Cardiac septum (tissue), 1 donor: ENCODE measurements at regions not wholly inside any gene's neighbourhood (a gene's known extent, or its start where the extent isn't known, plus 50 kb on each side); places are given as distances from the start of the nearest gene placed in this dataset.
A peak's percentile ranks its signal among the peaks of the same experiment; 100 is the strongest.
"Not testable (repeated sequence)": the region's sequence is repeated elsewhere in the genome, so short reads cannot be mapped to it uniquely, and the experiment has no call there.

Experiments used
- DNase-seq: peaks from one replicate; pipeline ENCODE4 v3.0.0-alpha.2; 2020; ENCODE audit warnings: low spot score
- intact Hi-C: fragments of 100-400 bp; cut with DNase I; formaldehyde crosslinking; loops from one replicate; pipeline ENCODE4 v1.14.0; 2022
- donor health status: DM: no; HTN: no; CAD: no.

DNA sequence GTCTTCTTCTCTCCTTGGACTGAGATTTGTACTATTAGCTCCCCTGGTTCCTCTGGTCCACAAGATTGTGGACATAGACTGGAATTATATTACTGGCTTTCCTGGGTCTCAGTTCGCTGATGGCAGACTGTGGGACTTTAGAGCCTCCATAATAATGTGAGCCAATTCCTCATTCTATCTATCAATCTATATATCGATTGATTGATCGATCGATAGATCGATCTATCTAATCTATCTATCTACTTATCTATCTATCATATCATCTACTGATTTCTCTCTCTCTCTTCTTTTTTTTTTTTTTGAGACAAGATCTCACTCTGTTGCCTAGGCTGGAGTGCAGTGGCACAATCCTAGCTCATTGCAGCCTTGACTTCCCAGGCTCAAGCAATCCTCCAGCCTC lies 51.5 kb upstream of the DDR1 start:
- intact Hi-C loops, result no loop called here
- no peak for DNase-seq

DNA sequence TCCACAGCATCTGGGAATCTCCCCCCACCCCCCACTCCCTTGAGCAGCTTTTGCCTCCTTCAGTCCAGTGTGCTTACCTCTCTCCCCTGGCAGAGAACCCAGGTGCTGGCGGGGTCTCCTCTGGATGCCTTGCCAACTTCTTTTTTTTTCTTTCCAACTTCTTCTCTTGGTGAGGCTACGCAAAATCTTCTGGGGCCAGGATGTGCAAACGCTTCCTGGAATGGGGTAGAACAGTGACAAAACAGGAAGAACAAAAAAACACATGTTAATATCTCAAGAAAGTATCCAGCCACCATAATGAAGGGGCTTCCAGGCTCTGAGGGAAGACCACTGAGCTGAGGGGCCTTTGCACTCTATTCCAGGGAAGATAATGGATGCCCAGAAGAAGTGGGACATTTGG lies 53.9 kb upstream of the DDR1 start:
- no peak for DNase-seq
- intact Hi-C loops, result no loop called here

DNA sequence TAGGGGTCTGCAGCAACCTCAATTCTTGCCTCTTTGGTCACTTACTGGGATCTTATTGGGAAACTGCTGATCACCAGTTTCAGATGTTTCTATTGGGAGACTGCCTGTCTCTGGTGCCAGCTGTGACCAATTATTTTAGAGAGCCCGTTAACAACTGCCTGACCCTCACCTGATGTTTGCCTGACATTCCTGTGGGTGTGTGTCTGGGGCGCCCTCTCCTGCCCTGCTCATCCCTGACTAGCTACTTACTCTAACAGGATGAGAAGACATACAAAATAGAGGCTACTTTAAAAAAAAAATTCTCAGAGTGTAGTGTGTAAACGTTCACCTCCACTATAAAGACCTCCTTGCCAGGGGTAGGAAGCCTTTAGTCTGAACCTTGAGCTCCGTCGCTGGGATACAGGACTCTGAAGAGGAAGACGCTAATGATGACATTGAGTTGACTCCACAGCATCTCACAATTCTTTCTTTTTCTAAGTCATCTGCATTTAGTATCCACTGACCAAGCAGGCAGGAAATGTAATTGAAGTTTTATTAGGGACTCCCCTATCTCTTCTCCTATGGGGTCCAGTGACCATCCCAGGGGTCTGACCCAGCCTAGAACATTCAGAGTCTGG lies 54.6 kb upstream of the DDR1 start:
- no peak for DNase-seq
- intact Hi-C loops, result loop anchor here (2.0 to 5.0 kb wide), 3 partner anchors 85 to 258 kb away; partner anchors contain the start of gene VARS2

DNA sequence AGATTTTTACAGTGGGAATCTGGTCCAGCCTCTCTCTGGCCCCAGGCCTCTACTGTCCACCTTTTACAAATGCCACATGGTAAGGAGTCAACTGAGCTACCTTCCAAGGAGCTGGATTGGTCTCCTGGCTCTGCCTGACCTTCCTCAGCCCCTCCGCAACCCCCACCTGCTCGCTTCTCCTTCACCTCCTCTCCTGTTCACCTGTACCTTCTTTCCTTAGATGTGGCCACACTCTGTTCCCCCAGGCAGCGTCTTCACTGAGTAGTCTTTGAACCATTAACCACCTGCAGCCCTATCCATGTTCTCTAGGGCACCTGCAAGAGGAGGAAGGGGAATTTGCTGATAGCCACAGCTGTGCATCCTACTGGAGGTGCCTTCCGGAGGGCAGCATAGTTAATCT lies 55.3 kb upstream of the DDR1 start:
- intact Hi-C loops, result loop anchor here (2.0 to 5.0 kb wide), 3 partner anchors 86 to 258 kb away; partner anchors contain the start of gene VARS2
- DNase-seq, result no peak

DNA sequence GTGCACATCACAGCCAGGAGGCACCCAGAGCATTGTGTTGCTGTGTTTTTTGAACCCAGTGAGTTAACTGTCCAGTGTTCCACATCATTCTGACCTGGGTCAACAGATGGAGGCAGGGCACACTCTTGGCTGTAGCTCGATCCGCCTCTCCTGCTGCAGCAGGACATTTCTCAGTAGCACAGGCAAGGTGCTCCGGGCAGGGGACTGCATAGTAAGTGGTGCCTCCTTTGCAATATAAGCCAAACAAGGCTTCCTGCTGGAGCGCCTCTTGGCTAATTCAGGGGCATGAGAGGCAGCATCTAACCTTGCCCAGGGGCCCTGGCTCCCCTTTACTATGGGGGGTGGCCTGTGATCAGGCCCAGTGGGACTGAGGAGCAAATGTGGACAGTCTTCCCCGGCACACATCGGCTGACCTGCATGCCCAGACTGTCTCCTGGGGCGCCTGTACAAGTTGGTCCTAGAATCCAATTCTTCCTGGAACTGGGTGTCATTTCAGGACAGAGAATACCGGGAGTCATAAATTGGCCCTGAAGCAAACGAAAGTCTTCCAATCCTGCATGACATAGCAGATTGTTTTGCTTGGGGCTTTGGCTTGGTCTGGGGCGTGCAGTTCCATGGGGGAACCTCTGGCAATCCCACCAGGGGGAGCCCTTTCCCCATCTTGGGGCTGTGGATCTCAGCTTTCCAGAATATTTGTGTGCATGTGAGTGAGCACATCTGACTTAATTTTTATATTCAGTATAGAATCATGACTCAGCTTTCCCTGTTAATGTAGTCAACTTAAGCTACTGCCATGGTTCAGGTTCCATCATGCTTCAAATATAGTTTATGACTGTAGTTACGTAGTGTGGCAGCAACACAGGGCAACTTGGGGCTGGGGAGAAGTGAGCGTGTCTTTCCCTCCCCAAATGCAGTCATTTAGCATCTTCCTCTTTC lies 56.0 kb upstream of the DDR1 start:
- peak; percentile 94 for DNase-seq
- intact Hi-C loops, result loop anchor here (1.0 to 5.0 kb wide), 4 partner anchors 49 to 259 kb away; partner anchors contain the start of gene VARS2

DNA sequence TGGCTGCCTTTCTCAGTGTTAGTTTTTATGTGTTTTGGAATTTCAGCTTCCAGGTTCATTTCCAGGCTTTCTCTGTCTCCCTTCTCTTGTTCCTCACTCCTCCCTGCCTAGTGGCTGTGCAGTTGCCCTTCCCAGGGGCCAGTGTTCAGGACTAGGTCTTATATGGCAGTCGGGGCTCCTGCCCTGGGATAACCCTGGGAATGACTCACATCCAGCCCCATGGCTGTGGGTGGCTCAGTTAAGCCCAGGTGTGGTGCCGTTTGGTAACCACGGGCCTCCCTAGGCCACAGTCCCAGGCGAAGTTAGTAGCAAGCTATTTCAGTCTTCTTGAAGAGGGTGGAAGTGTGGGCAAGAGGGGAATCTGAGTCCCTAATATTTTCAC lies 57.4 kb upstream of the DDR1 start:
- no peak for DNase-seq
- intact Hi-C loops, result loop anchor here (5.0 kb wide), 2 partner anchors 145 to 260 kb away; no protein-coding TSS in a partner anchor

DNA sequence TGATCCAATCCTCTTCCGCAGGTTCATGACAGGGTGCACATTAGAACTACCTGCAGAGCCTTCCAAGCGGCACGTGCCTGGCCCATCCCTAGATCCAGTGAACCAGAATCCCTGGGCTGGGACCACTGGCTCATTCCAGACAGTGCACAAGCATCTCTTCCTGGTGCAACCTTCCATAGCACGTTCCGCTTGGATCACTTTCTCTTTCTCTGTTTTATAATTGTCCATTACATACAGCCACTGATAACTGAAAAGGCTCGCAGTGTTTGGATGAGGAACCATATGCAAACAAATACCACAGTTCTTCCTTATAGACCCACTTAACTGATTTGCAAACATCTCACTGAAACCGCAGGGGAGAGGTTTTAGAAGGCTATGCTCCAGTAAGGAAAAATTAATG lies 59.6 kb upstream of the DDR1 start:
- DNase-seq, result no peak
- intact Hi-C loops, result loop anchor here (5.0 kb wide), 4 partner anchors 47 to 263 kb away; partner anchors contain the start of genes FLOT1 and IER3

DNA sequence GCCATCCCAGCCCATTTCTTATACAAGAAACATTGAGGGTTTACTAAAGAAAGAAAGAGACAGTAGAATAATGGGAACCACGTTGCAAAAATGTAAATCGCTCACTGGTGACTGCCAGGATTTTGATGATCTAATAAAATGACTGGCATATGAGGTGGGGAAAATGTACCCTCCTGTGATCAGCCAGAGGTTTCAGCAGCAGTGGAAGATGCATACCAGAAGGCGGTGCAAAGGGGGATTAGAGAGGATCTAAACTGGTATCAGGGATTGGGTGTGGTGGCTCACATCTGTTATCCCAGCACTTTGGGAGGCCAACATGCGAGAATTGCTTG lies 60.8 kb upstream of the DDR1 start:
- DNase-seq, result no peak
- intact Hi-C loops, result loop anchor here (5.0 kb wide), 2 partner anchors 46 to 81 kb away; partner anchors contain the start of genes FLOT1 and IER3

DNA sequence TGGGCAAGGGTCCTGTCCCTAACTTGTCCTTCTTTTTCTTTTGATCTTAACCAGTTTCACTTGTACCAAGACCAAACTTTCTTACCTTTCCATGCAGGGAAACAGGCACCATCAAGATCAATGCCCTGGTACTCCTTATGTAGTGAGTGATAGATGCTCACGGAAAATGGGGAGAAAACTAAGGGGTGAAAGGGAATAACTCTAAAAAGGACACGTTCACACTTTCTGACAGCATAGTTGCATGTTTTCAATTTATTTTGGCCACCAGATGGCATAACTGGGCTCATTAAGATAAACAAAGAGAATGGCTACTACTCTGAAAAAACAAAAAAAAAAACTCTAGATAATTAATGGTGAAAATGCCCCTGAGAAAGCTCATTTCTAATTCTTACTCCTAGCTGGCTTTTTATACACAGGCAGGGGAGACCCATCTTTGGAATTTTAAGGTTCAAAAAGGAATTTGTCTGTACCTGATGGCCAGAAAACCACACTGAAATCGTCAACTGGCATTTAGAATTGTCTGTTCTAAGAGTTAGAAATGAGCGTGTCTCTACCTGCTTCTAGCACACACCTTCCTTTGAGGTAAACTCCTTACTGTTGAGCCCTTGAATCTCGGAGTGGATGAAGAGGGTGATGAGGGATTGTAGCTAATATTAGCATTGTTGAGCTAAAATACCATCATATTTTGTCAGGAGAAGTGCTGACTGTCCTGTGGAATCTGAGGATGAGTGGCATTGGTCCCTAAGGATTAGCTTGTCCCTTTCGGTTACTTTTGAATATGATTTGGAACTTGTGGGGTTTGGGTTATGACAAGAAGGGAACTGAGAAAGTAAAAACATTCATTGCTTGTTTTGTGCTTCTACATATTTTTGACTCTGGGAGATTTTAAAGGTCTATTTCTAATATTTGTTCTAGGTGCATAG lies 62.2 kb upstream of the DDR1 start:
- no peak for DNase-seq
- intact Hi-C loops, result loop anchor here (5.0 kb wide), 2 partner anchors 45 to 80 kb away; partner anchors contain the start of genes FLOT1 and IER3

DNA sequence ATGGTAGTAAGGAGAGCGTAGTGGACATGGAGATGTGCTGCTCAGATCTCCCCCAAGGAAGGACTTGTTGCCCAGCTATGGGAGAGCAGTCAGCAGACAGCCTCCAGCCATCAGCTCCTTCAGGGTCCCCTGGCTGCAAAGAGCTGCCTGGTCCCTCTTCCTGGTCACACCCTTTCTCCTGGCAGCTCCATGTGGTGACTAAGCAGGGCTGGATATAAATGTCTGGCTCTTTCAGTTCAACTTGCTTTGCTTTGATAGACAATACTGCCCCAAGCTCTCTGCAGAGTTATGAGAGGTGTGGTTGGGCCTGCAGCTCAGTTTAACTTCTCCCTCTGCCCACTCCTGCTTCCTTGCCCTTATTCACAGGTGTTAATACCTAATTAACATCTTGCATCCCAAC lies 64.1 kb upstream of the DDR1 start:
- DNase-seq, result no peak
- intact Hi-C loops, result loop anchor here (5.0 kb wide), 2 partner anchors 43 to 78 kb away; partner anchors contain the start of genes FLOT1 and IER3

DNA sequence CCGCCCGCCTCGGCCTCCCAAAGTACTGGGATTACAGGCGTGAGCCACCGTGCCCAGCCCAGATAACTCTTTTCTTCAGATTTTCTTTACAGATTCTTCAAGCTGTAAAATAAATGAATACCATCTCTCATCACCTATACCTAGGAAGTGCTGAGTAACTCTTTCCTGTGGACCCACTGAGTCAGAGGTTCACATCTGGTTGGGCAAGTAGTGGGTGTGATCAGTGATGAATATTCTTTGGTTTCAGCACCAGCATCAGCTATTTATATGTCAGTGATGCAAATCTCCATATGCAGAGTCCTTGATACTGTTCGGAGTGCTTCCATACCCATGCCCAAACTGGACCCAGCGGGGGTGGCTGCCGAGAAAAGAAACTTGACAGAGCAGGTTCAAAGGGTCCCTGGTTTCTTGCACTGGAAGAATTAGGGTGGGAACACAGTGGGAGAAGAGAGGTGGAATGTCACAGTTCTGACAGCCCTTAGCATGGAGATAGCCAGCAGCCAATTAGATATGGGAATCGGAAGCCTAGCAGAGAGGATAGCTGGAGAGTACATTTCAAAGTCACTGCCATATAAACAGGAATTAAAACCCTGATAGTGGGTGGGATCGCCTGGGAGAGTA lies 64.9 kb upstream of the DDR1 start:
- intact Hi-C loops, result no loop called here
- DNase-seq, result no peak

DNA sequence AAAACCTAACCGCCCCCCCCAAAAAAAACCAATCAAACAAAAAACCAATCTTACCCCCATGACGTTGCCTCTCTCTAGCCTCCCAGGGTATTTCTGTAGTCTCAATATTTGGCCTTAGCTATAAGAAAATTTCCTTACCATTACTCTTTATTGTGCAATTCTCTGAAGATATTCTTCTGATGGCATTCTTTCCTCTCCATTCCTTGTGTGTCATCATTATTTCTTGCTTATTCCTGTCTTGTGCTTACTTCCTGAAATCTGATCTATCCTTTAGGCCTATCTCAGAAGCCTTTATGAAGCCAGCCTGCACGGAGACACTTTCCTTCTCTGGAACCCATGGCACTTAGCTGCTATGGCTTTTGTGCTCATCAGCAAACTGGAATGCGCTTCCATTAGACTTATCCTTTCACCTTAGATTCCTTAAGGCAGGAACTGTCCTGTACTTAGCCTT lies 65.9 kb upstream of the DDR1 start:
- no peak for DNase-seq
- intact Hi-C loops, result no loop called here

DNA sequence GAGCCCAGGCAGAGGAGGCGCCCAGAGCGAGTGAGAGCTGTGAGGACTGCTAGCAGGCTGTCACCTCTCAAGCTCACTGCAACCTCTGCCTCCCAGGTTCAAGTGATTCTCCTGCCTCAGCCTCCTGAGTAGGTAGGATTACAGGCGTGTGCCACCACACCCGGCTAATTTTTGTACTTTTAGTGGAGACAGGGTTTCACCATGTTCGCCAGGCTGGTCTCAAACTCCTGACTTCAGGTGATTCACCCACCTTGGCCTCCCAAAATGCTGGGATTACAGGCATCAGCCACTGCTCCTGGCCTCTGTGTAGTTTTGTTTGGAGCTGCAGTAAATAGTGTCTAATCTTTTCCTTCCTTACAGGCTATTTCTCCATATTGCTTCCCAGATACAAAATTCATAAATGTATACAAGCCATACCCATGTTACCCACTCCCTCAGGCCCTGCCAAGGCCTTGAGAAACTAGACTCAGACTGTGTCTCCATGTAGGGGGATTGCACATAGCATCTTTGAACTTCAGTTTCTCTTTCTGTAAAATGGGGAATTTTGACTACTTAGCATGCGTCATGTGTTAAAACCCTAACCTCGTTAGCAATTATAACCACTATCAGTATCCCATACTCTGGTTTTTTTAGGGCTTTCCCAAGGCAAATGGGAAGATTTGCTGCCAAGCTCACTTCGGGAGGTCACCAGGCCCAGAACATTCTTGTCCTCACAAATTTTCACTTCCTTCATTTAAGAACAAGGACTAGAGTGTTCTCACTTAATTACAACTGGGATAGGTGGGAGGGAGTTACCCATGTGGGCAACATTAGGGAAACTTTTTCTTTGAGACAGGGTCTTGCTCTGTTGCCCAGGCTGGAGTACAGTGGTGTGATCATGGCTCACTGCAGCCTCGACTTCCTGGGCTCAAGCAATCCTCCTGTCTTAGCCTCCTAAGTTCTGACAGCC lies 67.3 kb upstream of the DDR1 start:
- intact Hi-C loops, result no loop called here
- no peak for DNase-seq

DNA sequence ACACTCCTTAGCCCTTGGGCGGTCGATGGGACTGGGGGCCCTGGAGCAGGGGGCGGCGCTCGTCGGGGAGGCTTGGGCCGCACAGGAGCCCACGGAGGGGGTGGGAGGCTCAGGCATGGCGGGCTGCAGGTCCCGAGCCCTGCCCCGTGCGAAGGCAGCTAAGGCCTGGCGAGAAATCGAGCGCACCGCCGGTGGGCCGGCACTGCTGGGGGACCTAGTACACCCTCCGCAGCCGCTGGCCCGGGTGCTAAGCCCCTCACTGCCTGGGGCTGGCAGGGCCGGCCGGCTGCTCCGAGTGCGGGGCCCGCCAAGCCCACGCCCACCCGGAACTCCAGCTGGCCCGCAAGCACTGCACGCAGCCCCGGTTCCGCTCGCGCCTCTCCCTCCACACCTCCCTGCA lies 68.0 kb upstream of the DDR1 start:
- intact Hi-C loops, DNase-seq: not testable (repeated sequence)

DNA sequence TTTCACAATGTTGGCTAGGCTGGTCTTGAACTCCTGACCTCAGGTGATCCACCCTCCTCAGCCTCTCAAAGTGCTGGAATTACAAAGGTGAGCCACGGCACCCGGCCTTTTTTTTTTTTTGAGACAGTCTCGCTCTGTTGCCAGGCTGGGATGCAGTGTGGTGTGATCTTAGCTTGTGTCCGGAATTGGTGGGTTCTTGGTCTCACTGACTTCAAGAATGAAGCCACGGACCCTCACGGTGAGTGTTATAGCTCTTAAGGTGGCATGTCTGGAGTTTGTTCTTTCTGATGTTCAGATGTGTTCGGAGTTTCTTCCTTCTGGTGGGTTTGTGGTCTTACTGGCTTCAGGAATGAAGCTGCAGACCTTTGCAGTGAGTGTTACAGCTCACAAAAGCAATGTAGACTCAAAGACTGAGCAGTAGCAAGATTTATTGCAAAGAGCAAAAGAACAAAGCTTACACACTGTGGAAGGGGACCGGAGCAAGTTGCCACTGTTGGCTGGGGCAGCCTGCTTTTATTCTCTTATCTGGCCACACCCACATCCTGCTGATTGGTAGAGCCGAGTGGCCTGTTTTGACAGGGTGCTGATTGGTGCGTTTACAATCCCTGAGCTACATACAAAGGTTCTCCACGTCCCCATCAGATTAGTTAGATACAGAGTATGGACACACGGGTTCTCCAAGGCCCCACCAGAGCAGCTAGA lies 69.1 kb upstream of the DDR1 start:
- DNase-seq, intact Hi-C loops: not testable (repeated sequence)

DNA sequence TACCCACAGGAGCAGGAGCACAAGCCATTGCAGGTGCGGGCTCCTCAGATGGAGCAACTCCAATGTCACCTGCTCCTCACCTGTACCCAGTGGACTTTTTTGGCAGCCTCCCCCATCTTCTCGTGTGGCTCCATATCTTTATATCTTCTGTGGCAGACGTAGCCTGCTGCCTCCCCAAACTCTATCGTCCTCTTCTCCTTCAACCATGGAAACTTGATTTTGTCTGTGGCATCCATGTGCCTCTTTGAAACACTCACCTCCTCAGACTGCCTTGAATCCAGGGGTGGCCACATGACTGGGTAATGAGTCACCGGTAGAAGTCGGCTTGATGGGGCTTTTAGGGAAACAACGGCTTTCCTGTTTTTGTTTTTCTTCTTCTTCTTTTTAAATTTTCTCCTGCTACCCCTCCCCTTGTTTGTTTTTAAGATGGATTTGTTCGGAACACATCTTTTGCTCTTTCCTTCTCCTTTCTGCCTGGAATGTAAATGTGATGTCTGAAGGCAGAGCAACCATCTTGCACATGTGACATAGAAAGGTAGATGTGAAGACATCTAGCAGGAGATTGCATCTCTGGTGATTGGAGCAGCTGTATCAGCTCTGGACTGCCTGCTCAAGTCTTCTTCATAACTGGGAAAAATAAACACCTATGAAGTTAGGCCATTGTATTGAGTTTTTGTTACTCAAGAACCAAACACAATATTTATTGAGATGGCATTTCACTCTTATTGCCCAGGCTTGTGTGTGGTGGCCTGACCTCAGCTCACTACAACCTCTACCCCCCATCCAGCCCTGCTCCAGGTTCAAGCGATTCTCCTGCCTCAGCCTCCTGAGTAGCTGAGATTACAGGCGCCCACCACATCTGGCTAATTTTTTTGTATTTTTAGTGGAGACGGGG lies 69.9 kb upstream of the DDR1 start:
- intact Hi-C loops, result no loop called here
- no peak for DNase-seq
